ENCODE measurements at regions not wholly inside any gene's neighbourhood (a gene's known extent, or its start where the extent isn't known, plus 50 kb on each side); places are given as distances from the start of the nearest gene placed in this dataset.

- ATAC-seq, result no peak
- no peaks in the 10 kb centered on the region for H4K20me1 ChIP-seq (ENCODE audit: low read length)
- H3F3A ChIP-seq (ENCODE audit: low read length, unreplicated experiment), result no peaks in the 10 kb centered on the region
- H3K27ac ChIP-seq (ENCODE audit: low read length), result no peak overlapping the region
- no peak overlapping the region for H3K9ac ChIP-seq (ENCODE audit: low read length)
- H3K9me2 ChIP-seq (replicated peaks; ENCODE audit: low read length), result no peaks in the 10 kb centered on the region
- no peaks in the 10 kb centered on the region for H3K79me2 ChIP-seq (ENCODE audit: low read length)
- intact Hi-C loops (cut with micrococcal nuclease), result no loop called here
- no peak for DNase-seq
- ChIA-PET POLR2A (ENCODE audit: unreplicated experiment) (no interaction called here), CTCF (no interaction called here)
- H3K4me2 ChIP-seq (ENCODE audit: low read length), result no peak overlapping the region
- H2AFZ ChIP-seq (ENCODE audit: low read length), result no peak overlapping the region
- no TSS peak for BruUV-seq (replicated peaks)
- no peaks in the 10 kb centered on the region for H3K36me3 ChIP-seq (ENCODE audit: low read depth, low read length)
- no peaks in the 10 kb centered on the region for H3K9me3 ChIP-seq (ENCODE audit: low read length)
- H3K4me1 ChIP-seq (ENCODE audit: insufficient read depth, low read length), result no peaks in the 10 kb centered on the region
- TF ChIP-seq CTCF (conservative IDR thresholded peaks at IDR 0.05; ENCODE audit: low read depth, low read length) (no peak), EZH2phosphoT487 (IDR thresholded peaks at IDR 0.05; ENCODE audit: borderline replicate concordance, low read length) (no peak), EZH2 (IDR thresholded peaks at IDR 0.05; ENCODE audit: low read length, unreplicated experiment) (no peak)
- H3K27me3 ChIP-seq (ENCODE audit: low read length), result no peaks in the 10 kb centered on the region
- no peak overlapping the region for H3K4me3 ChIP-seq (ENCODE audit: low read length)
Observed at GRCh38 chr2:150538651-150539201, 51.3 kb upstream of the RND3 start.

All from PC-3 (cell line).